ENCODE measurements at regions not wholly inside any gene's neighbourhood (a gene's known extent, or its start where the extent isn't known, plus 50 kb on each side); places are given as distances from the start of the nearest gene placed in this dataset.

GRCh38 chr2:158006961-158007719 is 94.5 kb upstream of the UPP2 start:
- DNase-seq (ENCODE audit: low spot score) = no peak

GRCh38 chr2:158004126-158004764 is 97.4 kb upstream of the UPP2 start:
- DNase-seq (ENCODE audit: low spot score) = no peak

DNA sequence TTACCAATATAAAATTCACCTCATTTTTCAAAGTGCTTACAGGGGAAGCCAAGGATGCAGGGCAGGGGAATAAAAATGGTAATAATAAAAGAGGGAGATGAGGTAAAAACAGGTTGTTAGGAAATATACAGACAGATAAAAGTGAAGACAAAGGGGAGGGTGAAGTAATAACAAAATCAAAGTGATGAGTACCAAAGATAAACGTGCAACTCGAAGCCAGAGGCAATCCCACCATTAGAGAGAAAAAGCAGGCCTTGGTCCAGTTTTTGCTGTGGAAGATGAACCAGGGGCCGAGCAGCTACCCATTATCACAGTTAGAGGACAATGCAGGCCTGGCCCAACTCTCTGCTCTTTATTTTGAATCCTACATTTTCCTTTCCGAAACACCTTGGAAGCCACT is 99.6 kb upstream of the UPP2 start:
- DNase-seq (ENCODE audit: low spot score) = no peak

GRCh38 chr2:157996799-157997198 is 104.9 kb upstream of the UPP2 start:
- DNase-seq (ENCODE audit: low spot score) = no peak

GRCh38 chr2:157995117-157995516 is 106.6 kb upstream of the UPP2 start:
- no peak for DNase-seq (ENCODE audit: low spot score)

- no peak for DNase-seq (ENCODE audit: low spot score)
Measured at GRCh38 chr2:157991932-157992331, 109.7 kb upstream of the UPP2 start.

DNA sequence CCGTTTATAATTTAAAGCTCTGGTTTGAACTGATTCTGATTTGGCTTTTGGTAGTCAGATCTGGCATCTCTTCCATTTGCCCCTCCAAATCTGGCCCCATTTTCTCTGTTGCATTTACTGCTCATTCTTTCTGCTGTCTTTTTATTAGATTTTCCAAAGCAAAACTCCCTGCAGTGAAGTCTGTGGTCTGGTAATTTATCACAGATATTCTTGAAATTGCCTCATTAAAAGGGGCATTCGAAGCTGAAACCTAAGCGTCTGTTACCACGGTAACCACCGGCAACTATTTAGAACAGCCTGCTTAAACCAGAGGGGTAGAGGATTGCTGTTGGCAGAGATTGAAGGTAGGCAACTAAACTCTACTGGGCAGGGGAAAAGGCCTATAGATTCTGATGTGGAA is 111.5 kb upstream of the UPP2 start:
- DNase-seq (ENCODE audit: low spot score) = no peak

DNA sequence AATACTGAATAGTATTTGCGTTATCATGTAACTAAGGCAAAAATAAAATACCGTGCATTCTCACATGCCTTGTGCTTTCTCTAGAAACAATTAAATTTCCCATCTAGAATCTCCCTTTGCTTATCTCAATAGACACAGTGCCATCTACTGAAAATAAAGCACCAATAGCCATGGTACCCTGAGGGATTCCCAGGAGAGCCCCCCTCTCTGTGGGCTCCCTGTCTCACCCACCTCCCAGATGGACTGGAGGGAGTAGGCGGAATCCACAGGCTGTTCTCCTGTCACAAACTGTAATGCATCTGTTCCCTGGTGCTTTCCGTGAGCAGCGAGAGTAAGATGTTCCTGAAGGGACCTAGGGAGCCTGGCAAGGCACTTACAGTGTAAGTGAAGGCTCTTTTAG is 112.4 kb upstream of the UPP2 start:
- no peak for DNase-seq (ENCODE audit: low spot score)

- no peak for DNase-seq (ENCODE audit: low spot score)
Measured at GRCh38 chr2:157986761-157987160, 110.6 kb upstream of the ACVR1 start.

DNA sequence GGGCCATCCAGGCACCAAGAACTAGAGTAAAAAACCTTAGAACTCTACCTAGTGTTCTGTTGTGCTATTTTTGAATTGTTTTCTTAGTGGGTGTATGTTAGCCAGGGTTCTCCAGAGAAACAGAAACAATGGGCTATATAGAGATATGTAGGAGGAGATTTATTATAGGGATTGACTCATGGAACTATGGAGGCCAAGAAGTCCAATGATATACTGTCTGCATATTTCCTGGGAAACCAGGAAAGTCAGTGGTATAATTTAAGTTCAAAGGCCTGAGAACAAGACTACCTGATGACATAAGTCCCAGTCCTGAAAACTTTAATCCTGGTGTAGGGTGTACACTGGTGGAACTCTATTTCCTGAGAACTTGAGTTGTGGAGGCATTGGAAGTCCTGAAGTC is 108.7 kb upstream of the ACVR1 start:
- no peak for DNase-seq (ENCODE audit: low spot score)

DNA sequence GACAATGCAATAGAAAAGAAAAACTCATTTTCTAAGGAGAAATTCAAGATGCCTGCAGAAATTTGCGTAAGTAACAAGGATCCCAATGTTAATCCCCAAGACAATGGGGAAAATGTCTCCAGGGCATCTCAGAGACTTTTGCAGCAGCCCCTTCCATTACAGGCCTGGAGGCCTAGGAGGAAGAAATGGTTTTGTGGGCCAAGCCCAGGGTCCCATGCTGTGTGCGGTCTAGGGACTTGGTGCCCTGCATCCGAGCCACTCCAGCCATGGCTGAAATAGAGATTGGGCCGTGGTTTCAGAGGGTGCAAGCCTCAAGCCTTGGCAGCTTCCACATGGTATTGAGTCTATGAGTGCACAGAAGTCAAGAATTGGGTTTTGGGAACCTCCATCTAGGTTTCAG is 103.9 kb upstream of the ACVR1 start:
- DNase-seq (ENCODE audit: low spot score) = no peak

DNA sequence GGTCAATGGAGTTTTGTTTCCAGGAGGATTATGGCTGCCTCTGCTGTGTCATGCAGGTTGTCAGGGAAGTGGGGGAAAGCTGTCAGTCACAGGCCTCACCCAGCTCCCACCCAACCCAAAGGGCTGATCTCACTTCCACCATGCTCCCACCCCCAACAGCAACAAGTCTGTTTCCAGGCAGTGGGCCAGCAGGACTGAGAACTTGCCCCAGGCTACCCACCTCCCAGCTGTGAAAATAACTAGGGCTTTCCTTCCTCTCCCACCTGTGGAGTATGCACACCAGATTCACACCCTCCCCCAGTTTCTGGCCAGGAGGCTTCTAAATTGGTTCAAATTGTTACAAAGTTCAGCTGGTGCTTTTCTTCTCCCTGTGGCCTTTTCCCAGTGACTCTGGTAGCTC is 95.6 kb upstream of the ACVR1 start:
- DNase-seq (ENCODE audit: low spot score) = no peak

GRCh38 chr2:157967856-157968255 is 91.7 kb upstream of the ACVR1 start:
- DNase-seq (ENCODE audit: low spot score) = no peak

GRCh38 chr2:157959249-157959648 is 83.1 kb upstream of the ACVR1 start:
- no peak for DNase-seq (ENCODE audit: low spot score)

- no peak for DNase-seq (ENCODE audit: low spot score)
Measured at GRCh38 chr2:157957596-157957995, 81.5 kb upstream of the ACVR1 start.

DNA sequence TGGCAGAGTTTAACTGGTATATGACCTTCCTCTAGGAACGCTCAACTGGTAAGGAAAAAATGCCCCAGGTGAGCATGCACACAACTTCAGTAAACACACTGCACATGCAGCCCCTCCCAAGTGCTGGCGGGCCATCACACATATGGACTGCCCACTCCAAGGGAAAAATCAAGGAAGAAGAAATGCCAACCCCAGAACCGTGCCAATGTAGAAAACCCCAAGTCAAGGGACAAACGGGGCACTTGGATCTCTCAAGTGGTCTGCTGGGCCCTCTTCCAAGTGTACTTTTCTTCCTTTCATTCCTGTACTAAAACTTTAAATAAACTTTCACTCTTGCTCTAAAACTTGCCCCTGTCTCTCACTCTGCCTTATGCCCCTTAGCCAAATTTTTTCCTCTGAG is 76.4 kb upstream of the ACVR1 start:
- no peak for DNase-seq (ENCODE audit: low spot score)

- DNase-seq (ENCODE audit: low spot score) = no peak
Measured at GRCh38 chr2:157948856-157949255, 72.7 kb upstream of the ACVR1 start.

DNA sequence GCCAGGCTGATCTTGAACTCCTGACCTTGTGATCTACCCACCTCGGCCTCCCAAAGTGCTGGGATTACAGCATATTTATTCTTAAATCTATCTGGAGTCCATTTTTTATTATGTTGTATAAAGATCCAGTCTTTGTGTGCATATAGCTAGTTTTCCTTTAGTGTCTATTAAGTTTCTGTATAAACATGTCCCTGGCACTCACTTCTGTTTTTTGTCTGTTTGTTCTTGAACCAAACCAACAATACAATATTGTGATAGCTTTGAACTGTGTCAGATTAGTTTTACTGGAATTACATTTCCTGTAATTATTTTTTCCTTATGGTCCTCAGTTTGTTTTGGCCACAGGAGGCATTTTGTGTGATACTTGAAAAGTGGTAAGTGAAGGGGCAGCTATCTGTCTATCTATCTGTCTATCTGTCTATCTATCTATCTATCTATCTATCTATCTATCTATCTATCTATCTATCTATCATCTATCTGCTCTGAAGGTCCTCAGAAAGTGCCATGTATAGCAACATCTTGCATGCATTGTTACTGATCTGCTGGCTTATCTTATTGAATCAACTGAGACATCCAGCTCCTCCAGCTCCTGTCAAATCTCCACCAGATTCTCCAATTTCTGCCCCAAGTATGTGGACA is 70.9 kb upstream of the ACVR1 start:
- DNase-seq (ENCODE audit: low spot score) = no peak

DNA sequence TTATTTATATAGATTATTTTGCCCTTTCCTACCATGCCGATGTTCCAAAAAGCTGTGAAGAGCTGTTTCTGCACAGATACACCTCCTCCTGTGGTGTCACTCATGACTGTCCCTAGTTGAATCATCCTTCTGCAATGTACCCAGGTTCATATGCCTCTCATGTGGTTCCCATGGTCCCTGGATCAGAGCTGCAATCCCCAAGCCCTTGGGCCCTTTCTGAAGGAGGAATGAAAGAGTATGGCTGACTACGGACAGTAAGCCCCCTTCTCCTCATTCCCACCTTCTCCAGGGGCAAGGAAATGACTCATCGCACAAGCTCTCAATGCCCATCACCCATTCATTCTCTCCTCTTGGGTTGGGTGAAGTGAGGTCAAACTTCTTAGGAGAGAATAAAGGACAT is 63.9 kb upstream of the ACVR1 start:
- DNase-seq (ENCODE audit: low spot score) = no peak

DNA sequence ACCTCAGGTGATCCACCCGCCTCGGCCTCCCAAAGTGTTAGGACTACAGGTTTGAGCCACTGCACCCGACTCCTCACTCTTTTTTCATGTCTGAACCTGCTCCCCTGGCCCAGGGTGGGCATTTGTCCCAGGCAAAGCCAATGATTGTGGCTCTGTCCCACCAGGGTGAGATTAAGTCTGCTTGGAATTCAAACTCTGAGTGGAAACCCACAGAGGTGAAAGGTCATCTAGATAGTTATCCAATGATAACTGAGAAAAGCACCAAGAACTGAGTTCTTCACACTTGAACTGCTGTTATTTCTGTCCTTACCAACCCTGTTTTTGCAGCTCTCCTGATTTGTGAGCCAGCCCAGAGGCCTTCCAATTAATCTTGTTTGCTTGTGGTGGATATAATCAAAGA is 62.4 kb upstream of the ACVR1 start:
- DNase-seq (ENCODE audit: low spot score) = no peak

- DNase-seq (ENCODE audit: low spot score) = no peak
Measured at GRCh38 chr2:157936406-157936805, 60.3 kb upstream of the ACVR1 start.

- no peak for DNase-seq (ENCODE audit: low spot score)
Measured at GRCh38 chr2:157935378-157935906, 59.3 kb upstream of the ACVR1 start.

- DNase-seq (ENCODE audit: low spot score) = no peak
Measured at GRCh38 chr2:157934684-157935377, 58.7 kb upstream of the ACVR1 start.
